GM19035 (cell line): ENCODE measurements at regions not wholly inside any gene's neighbourhood (a gene's known extent, or its start where the extent isn't known, plus 50 kb on each side); places are given as distances from the start of the nearest gene placed in this dataset.

Source experiments
- ATAC-seq: cut with Tn5 transposase; IDR thresholded peaks from one replicate; pipeline ENCODE4 v1.9.1; 2021; ENCODE audit not compliant: unreplicated experiment

GRCh38 chr15:89421219-89421618, 75.2 kb downstream of the RHCG start:
- no peak for ATAC-seq

- ATAC-seq, result no peak
Observed at GRCh38 chr15:89419370-89419984, 76.9 kb downstream of the RHCG start.

DNA sequence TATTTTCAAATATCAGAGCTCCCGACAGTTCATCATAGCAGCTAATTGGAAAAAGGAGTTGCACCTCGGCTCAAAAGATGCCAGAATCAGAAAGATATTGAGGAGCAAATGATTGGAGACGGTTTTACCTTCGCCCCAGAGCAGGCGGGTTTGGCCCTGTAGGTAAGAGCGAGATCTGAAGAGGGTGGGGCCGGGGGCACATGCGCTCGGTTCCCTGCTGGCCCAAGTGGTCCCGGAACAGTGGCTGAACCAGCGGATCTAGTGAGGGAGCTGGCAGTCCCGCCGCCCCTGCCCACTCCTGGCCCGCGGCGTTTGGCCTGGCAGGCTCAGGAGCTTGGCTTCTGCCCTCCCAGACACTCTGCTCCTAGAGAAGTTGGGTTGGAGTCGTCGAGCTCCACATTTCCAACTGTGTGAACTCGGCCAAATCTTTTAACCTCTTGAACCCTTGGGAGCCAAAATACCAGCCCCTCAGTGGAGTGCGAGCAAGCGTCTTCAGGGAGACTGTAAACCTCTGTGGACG, 79.1 kb downstream of the RHCG start:
- no peak for ATAC-seq

DNA sequence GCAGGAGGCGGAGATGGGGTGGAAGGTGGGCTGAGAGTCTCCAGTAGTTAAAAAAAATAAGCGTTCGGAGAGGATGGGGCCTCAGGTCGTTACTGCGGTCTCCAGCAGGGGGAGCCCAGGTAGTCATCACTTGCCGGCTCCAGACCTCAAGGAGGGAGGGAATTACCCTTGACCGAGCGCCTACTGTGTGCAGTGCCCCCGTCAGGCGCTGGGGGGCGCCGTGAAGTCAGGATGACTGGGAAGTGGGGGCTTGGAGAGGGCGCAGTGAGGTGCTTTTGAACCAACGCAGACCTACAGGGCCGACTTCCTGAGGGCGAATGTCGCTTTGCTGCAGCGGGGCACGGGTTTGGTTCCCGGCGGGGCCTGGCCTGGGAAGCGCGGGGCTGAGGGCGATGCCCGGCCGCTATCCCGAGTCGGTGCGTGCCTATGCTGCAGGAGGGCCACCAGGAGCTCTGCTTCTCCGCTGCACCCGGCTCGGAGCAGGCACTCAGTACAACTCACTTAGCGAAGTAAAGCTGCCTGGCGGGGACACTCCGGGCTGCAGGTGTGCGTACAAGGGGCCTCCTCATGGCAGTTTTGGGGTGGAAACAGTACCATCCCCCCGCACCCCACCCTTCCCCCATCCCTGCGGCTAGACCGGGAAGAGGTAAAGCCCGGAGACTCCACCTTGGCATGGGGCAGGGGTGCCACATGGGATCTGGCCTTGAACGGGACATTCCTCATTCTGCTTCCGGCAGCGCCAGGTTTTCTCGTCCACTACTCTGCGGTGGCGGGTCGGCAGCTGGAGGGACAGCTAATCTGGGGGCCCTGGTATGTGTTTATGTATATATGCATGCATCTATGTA, 79.8 kb downstream of the RHCG start:
- ATAC-seq, result peak; percentile 74

- no peak for ATAC-seq
Observed at GRCh38 chr15:89414571-89414970, 79.9 kb upstream of the POLG start.

DNA sequence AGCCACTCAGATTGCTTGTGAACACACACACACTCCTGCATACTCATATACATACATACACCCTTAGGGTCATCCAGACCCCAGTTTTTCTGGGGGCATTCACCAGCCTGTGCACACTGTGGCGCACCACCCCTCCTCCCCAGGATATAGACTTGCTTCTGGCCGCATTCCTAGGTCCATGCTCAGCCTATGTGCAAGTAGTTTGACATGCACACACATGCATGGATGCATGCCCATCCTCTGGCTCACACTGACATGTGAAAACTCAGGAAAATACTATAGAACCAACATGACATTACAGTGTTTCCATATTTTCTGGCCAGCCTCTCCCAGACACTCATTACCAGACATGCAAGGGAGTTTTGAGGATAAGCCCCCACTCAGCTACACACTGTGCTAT, 79.3 kb upstream of the POLG start:
- no peak for ATAC-seq

GRCh38 chr15:89412905-89413411, 78.3 kb upstream of the POLG start:
- no peak for ATAC-seq

DNA sequence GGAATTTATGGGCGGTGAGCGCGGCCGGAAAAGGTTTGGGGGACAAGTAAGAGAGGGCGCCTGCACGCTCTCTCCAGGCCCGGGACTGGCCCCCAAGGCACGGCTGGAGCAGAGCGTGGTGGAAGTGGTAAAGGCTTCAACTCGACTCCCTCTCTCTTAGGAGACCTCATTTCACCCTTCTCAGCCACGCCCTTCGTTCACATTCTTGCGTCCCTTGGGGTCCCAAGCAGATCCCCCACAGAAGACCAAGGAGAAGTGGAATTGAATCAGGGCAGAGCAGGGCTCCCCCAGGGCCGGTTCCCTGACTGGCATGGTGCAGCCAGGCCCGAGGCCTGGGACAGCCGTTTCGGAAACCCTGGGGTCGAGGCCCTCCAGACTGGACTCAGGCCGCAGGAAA, 75.4 kb upstream of the POLG start:
- no peak for ATAC-seq

- ATAC-seq, result no peak
Observed at GRCh38 chr15:89409184-89410038, 74.8 kb upstream of the POLG start.

DNA sequence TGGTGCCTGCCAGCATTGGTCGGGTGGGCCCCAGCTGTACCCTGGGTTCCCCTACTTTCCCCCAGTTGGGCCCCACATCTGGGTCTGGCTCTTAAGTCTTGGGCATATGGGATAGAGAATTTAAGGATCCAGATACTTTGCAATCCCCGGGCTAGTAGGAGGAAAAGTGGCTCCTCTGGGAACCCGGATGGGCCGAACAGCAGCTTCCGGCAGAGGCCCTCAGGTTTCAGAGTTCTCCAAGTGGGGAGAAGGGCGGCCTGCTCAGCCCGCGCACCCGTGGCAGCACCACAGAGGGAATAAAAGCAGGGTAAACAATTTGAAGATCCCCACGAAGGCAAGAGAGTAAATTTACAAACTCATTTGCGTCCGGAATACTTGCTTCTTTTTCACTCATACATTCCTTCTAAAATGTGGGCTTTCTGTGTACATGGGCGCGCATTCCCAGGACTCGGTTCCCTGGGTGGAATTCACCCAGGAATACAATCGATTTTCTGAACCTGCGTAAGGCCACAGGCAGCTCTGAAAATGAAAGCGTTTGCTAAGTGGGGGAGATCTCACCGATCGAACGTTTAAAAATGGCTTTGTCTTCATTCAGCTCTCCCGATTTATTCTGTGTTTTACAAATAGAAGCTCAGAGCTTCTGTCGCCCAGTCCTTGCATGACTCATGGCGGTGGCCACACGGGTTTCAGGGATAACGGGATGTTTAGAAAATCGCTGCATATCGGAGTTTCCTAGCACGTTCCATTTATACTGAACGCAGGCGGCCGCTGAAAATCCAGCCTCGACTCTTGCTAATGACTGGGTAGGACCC, 74.0 kb upstream of the POLG start:
- ATAC-seq, result no peak

- no peak for ATAC-seq
Observed at GRCh38 chr15:89406940-89407607, 72.5 kb upstream of the POLG start.

DNA sequence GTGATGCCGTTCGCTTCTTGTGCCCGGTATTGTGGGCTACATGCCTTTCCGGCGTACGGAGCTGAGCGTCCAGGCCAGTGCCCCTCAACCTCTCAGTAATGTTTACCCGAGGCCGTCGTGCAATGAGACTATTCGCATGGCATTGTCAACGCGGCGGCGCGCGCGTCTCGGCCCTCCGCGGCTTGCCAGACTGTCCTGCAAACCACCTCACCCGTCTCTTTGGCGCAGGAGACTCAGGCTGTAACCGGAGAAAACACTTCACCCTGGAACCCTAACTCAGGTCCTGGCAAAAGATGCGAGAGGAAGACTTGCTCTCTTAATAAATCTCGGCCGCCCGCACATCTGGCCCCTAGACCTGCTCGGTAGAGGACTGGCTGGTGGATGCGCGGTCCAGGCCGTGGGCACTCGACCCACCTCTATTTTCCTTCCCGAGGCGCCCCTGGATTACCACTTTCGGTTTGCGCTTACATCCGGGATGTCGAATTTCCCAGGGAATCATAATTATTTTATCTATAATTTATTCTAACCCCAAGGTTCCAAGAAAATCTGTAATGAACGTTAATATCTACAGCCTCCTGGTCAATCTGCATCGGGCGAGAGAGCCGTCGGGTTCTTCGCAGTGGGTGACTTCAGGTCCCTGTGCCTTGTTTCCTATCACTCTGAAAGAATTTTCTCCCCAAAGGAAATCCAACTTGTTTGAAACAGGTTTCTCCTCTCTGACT, 71.8 kb upstream of the POLG start:
- ATAC-seq, result no peak

GRCh38 chr15:89405494-89405893, 70.9 kb upstream of the POLG start:
- no peak for ATAC-seq

GRCh38 chr15:89404023-89404422, 69.4 kb upstream of the POLG start:
- ATAC-seq, result no peak

GRCh38 chr15:89402518-89402805, 67.8 kb upstream of the POLG start:
- no peak for ATAC-seq

GRCh38 chr15:89401631-89402517, 67.2 kb upstream of the POLG start:
- ATAC-seq, result no peak

- no peak for ATAC-seq
Observed at GRCh38 chr15:89400782-89401545, 66.3 kb upstream of the POLG start.
